ENCODE measurements at regions not wholly inside any gene's neighbourhood (a gene's known extent, or its start where the extent isn't known, plus 50 kb on each side); places are given as distances from the start of the nearest gene placed in this dataset.

- H3K27me3 ChIP-seq, result no peaks in the 10 kb centered on the region
- TF ChIP-seq, protein P1, sequence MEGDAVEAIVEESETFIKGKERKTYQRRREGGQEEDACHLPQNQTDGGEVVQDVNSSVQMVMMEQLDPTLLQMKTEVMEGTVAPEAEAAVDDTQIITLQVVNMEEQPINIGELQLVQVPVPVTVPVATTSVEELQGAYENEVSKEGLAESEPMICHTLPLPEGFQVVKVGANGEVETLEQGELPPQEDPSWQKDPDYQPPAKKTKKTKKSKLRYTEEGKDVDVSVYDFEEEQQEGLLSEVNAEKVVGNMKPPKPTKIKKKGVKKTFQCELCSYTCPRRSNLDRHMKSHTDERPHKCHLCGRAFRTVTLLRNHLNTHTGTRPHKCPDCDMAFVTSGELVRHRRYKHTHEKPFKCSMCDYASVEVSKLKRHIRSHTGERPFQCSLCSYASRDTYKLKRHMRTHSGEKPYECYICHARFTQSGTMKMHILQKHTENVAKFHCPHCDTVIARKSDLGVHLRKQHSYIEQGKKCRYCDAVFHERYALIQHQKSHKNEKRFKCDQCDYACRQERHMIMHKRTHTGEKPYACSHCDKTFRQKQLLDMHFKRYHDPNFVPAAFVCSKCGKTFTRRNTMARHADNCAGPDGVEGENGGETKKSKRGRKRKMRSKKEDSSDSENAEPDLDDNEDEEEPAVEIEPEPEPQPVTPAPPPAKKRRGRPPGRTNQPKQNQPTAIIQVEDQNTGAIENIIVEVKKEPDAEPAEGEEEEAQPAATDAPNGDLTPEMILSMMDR (IDR thresholded peaks at IDR 0.05; ENCODE audit: low read depth, low read length), result no peak
- no peaks in the 10 kb centered on the region for H3K4me1 ChIP-seq
- no peaks in the 10 kb centered on the region for H3K36me3 ChIP-seq
- no peak for DNase-seq
- no peaks in the 10 kb centered on the region for H3K9me3 ChIP-seq
- no peak overlapping the region for H3K4me3 ChIP-seq (ENCODE audit: low read depth, low read length)
Observed at GRCh38 chr2:118638453-118638852, 209.0 kb downstream of the EN1 start.

DNA sequence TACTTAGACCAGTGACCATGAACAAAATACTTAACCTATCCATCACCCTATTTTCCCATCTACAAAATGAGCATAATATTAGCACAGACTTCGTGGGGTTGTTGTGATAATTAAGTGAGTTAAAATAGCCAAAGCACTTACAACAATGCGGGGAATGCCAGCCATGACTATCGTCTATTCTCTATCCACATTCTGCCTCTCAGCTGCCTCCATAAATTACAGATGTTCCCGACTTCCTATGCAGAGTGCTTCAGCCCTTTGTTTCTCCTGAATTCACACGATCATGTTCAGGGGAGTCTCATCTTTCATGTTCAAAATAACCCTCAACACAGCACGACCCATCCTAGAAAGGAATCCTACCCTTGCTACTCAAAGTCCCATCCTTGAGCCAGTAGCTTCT is 211.6 kb downstream of the EN1 start:
- no peak for DNase-seq
- H3K27me3 ChIP-seq, result no peaks in the 10 kb centered on the region
- H3K36me3 ChIP-seq, result no peaks in the 10 kb centered on the region
- H3K4me1 ChIP-seq, result no peaks in the 10 kb centered on the region
- TF ChIP-seq, protein P1 (IDR thresholded peaks at IDR 0.05; ENCODE audit: low read depth, low read length), result no peak
- H3K9me3 ChIP-seq, result no peaks in the 10 kb centered on the region
- no peak overlapping the region for H3K4me3 ChIP-seq (ENCODE audit: low read depth, low read length)

DNA sequence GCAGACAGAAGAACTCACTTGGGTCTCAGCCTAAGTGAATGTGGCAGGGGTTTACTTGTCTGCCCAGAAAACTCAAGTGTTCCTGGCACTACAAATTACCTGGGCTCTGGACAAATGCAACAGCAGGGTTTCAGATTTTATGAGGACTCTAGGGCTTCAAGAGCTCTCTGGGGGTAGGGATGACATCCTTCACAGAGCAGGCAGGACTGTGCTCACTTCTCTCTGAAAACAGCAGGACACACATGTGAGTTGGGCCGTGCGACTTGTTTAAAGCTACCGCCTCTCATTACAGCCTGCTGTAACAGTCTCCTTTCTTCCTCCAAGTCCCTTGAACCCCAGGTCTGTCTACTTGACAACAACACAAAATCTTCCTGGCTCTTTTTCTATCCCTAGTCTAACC is 212.6 kb downstream of the EN1 start:
- no peak overlapping the region for H3K4me3 ChIP-seq (ENCODE audit: low read depth, low read length)
- no peaks in the 10 kb centered on the region for H3K27me3 ChIP-seq
- H3K4me1 ChIP-seq, result no peaks in the 10 kb centered on the region
- DNase-seq, result no peak
- TF ChIP-seq, protein P1 (IDR thresholded peaks at IDR 0.05; ENCODE audit: low read depth, low read length), result no peak
- no peaks in the 10 kb centered on the region for H3K9me3 ChIP-seq
- no peaks in the 10 kb centered on the region for H3K36me3 ChIP-seq

DNA sequence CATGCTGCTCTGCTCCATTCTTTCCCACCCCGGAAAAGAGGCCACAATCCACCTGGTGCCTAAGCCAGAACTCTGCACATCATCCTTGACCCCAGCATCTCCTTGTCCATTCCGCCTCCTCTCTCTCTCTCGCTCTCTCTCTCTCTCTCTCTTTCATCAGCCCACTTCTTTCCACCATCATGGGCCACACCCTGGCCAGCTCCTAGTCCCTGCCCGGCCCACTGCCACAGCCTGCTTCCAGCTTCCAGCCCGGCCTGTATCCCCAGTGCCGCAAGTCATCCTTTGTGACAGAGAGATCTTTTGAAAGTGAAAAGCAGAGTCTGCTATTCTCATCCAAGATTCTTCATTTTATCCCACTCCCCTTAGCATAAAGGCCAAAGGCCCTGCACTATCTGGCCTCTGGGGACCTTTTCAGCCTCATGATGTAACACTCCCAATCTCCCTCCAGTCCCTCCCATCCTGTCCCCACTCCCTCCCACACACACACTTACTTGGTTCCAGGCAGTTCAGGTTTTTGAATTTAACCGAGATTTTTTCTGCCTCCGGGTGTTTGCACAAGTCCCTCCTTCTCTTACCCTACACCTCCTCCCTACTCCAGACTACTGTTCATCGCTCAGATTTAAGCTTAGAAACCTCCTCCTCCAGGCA is 214.0 kb downstream of the EN1 start:
- no peaks in the 10 kb centered on the region for H3K9me3 ChIP-seq
- H3K4me1 ChIP-seq, result no peaks in the 10 kb centered on the region
- H3K4me3 ChIP-seq (ENCODE audit: low read depth, low read length), result no peak overlapping the region
- no peak for DNase-seq
- no peaks in the 10 kb centered on the region for H3K27me3 ChIP-seq
- TF ChIP-seq, protein P1 (IDR thresholded peaks at IDR 0.05; ENCODE audit: low read depth, low read length), result no peak
- no peaks in the 10 kb centered on the region for H3K36me3 ChIP-seq

DNA sequence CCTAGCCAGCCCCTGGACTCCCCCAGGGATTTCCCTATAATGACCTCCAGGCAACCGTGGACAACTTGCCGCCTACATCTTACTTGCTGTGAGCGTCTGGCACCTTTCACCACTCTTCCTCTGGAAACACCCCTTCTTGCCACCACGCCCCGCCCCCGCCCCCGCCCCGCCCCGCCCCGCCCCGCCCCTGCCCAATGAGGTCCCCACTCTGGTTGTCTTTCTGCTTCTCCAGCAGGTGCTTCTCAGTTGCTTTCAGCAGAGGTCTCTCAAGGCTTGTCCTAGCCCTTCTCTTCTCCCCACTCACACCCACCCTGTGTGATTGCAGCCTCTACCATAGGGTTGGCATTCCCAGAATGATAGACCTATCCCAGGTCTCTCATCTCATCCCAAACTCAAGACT is 214.5 kb downstream of the EN1 start:
- Histone ChIP-seq H3K4me3 (ENCODE audit: low read depth, low read length) (no peak overlapping the region), H3K4me1 (no peaks in the 10 kb centered on the region), H3K36me3 (no peaks in the 10 kb centered on the region), H3K9me3 (no peaks in the 10 kb centered on the region), H3K27me3 (no peaks in the 10 kb centered on the region)
- TF ChIP-seq, protein P1 (IDR thresholded peaks at IDR 0.05; ENCODE audit: low read depth, low read length), result no peak
- no peak for DNase-seq

GRCh38 chr2:118627156-118627555 is 220.3 kb downstream of the EN1 start:
- Histone ChIP-seq H3K4me3 (ENCODE audit: low read depth, low read length) (no peak overlapping the region), H3K27me3 (no peaks in the 10 kb centered on the region), H3K4me1 (no peaks in the 10 kb centered on the region), H3K36me3 (no peaks in the 10 kb centered on the region), H3K9me3 (no peaks in the 10 kb centered on the region)
- DNase-seq, result no peak
- TF ChIP-seq, protein P1 (IDR thresholded peaks at IDR 0.05; ENCODE audit: low read depth, low read length), result no peak

Data from BE2C (cell line).